Smooth muscle cell (in vitro differentiated cells): ENCODE measurements at regions not wholly inside any gene's neighbourhood (a gene's known extent, or its start where the extent isn't known, plus 50 kb on each side); places are given as distances from the start of the nearest gene placed in this dataset.

Experiments
- DNase-seq: peaks from one replicate; lab custom pipeline; 2025; ENCODE audit not compliant: unreplicated experiment; lab: John Stamatoyannopoulos, UW
- H2AFZ ChIP-seq: fragments of 200-600 bp; sonication (generic); 2 replicates; pipeline ENCODE4 v1.6.0; 2016; ENCODE audit warnings: antibody characterized with exemption, low read depth, mild to moderate bottlenecking
- H3F3A ChIP-seq: fragments of 200-600 bp; sonication (generic); 2 replicates; pipeline ENCODE4 v1.6.0; 2017; ENCODE audit warnings: antibody characterized with exemption, low read depth
- H3K27ac ChIP-seq: fragments of 200-600 bp; sonication (generic); 2 replicates; pipeline ENCODE4 v1.5.1; 2016; ENCODE audit warnings: low read depth, mild to moderate bottlenecking
- H3K27me3 ChIP-seq: fragments of 200-600 bp; sonication (generic); 2 replicates; pipeline ENCODE4 v1.6.1; 2016; ENCODE audit warnings: low read depth, mild to moderate bottlenecking
- H3K36me3 ChIP-seq: fragments of 200-600 bp; sonication (generic); 2 replicates; pipeline ENCODE4 v1.5.1; 2016; ENCODE audit warnings: low read depth
- H3K4me1 ChIP-seq: fragments of 200-600 bp; sonication (generic); 2 replicates; pipeline ENCODE4 v1.5.1; 2016; ENCODE audit warnings: low read depth
- H3K4me2 ChIP-seq: fragments of 200-600 bp; sonication (generic); 2 replicates; pipeline ENCODE4 v1.6.0; 2016; ENCODE audit warnings: mild to moderate bottlenecking
- H3K4me3 ChIP-seq: fragments of 200-600 bp; sonication (generic); 2 replicates; pipeline ENCODE4 v1.5.1; 2016; ENCODE audit warnings: mild to moderate bottlenecking
- H3K79me2 ChIP-seq: fragments of 200-600 bp; sonication (generic); 2 replicates; pipeline ENCODE4 v1.6.0; 2016; ENCODE audit warnings: low read depth, mild to moderate bottlenecking
- H3K9ac ChIP-seq: fragments of 200-600 bp; sonication (generic); 2 replicates; pipeline ENCODE4 v1.6.0; 2016; ENCODE audit warnings: low read depth
- H3K9me3 ChIP-seq: fragments of 200-600 bp; sonication (generic); replicated peaks from 2 replicates; pipeline ENCODE4 v1.5.1; 2016; ENCODE audit warnings: low read depth
- H4K20me1 ChIP-seq: fragments of 200-600 bp; sonication (generic); 2 replicates; pipeline ENCODE4 v1.6.0; 2016; ENCODE audit warnings: low read depth
- WGBS: methylation state at CpG from one replicate; pipeline ENCODE4 v1.1.7; 2016; ENCODE audit warnings: low lambda C conversion rate; 5-methylcytosine and 5-hydroxymethylcytosine counted together
- TF ChIP-seq, protein P1 (sequence below): fragments of 200-600 bp; sonication (generic); IDR thresholded peaks from 2 replicates; pipeline ENCODE4 v1.5.1; 2017; ENCODE audit warnings: borderline replicate concordance, mild to moderate bottlenecking, antibody characterized with exemption; ENCODE audit not compliant: insufficient read depth, poor library complexity, severe bottlenecking

DNA sequence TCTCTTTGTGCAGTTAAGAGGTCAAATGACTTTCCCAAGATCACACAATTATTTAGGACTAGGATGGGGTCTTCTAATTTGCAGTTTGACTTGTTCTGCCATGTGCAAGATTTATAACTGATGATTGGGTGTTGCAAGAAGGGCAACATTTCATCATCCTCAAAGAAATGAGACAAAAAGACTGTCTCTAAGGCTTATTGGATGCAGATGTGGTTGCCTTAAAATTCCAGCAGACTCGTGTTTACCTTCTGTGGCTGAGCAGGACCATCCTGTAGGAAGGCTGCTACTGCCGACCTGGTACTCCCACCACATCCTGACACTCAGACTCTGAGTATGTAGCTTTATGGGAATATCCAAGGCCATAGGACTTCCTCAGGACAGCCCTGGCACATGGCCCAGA lies 99.9 kb upstream of the SGIP1 start:
- Histone ChIP-seq H4K20me1 (no peaks in the 10 kb centered on the region), H3F3A (no peaks in the 10 kb centered on the region), H3K79me2 (no peaks in the 10 kb centered on the region), H3K36me3 (no peaks in the 10 kb centered on the region), H2AFZ (no peak overlapping the region), H3K4me3 (no peak overlapping the region), H3K9ac (no peak overlapping the region), H3K27ac (peak overlapping the region; percentile 20), H3K9me3 (peaks cover 12% of the 10 kb centered on the region), H3K27me3 (no peaks in the 10 kb centered on the region), H3K4me2 (no peak overlapping the region), H3K4me1 (no peaks in the 10 kb centered on the region)
- TF ChIP-seq, protein P1, sequence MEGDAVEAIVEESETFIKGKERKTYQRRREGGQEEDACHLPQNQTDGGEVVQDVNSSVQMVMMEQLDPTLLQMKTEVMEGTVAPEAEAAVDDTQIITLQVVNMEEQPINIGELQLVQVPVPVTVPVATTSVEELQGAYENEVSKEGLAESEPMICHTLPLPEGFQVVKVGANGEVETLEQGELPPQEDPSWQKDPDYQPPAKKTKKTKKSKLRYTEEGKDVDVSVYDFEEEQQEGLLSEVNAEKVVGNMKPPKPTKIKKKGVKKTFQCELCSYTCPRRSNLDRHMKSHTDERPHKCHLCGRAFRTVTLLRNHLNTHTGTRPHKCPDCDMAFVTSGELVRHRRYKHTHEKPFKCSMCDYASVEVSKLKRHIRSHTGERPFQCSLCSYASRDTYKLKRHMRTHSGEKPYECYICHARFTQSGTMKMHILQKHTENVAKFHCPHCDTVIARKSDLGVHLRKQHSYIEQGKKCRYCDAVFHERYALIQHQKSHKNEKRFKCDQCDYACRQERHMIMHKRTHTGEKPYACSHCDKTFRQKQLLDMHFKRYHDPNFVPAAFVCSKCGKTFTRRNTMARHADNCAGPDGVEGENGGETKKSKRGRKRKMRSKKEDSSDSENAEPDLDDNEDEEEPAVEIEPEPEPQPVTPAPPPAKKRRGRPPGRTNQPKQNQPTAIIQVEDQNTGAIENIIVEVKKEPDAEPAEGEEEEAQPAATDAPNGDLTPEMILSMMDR, result no peak
- 41% methylated on average over 2 of the region's 2 CpGs for WGBS
- DNase-seq, result no peak

GRCh38 chr1:66435541-66435940 lies 98.4 kb upstream of the SGIP1 start:
- 73% methylated on average over 1 of the region's 1 CpG for WGBS
- no peaks in the 10 kb centered on the region for H3K79me2 ChIP-seq
- H3F3A ChIP-seq, result no peaks in the 10 kb centered on the region
- no peaks in the 10 kb centered on the region for H4K20me1 ChIP-seq
- no peaks in the 10 kb centered on the region for H3K4me1 ChIP-seq
- no peak overlapping the region for H3K27ac ChIP-seq
- H3K4me2 ChIP-seq, result no peak overlapping the region
- H2AFZ ChIP-seq, result no peak overlapping the region
- no peaks in the 10 kb centered on the region for H3K36me3 ChIP-seq
- TF ChIP-seq, protein P1, result no peak
- H3K4me3 ChIP-seq, result no peak overlapping the region
- no peak overlapping the region for H3K9ac ChIP-seq
- no peak for DNase-seq
- H3K27me3 ChIP-seq, result no peaks in the 10 kb centered on the region
- H3K9me3 ChIP-seq, result peaks cover 6% of the 10 kb centered on the region

DNA sequence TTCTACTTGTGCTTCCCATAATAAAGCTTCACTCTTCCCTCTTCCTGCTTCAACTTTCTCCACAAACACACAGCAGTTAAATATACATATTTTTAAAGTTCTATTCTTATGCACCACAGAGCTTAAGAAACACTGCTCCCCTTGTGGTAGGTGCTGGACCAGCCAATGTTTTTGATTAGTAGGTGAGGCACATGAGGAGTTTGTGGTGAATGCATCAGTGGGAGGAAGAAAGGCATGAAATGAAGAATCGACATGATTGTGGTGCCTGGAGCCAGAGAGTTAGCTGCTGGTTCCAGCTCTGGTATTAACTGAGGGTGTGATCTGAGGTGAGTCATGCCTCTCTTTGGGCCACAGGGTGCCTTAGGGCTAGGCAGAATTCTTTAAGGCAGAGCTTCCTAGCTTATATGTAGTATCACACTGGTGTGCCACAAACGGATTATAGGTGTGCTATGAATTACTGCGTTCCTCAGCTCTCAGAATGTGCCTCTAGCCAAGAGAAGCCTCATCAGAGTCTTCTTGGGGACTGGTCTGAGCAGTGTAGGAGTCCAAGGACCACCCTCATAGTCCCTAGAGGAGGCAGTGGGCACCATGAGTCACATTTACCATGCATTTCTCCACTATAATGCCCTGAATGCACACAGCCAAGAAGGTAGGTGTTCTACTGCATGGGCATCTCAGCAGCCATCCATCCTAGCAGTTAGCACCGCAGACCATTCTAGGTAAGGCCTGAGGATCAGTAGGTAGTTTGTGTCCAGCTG lies 97.4 kb upstream of the SGIP1 start:
- DNase-seq, result no peak
- H3K4me2 ChIP-seq, result peak overlapping the region; percentile 47
- WGBS, result 56% methylated on average over 4 of the region's 4 CpGs

More for the DNA sequence above, 97.4 kb upstream of the SGIP1 start:
- Histone ChIP-seq H3F3A (no peaks in the 10 kb centered on the region), H4K20me1 (no peaks in the 10 kb centered on the region), H3K27ac (no peak overlapping the region), H3K9ac (no peak overlapping the region), H3K36me3 (no peaks in the 10 kb centered on the region), H3K27me3 (no peaks in the 10 kb centered on the region), H3K4me1 (no peaks in the 10 kb centered on the region), H2AFZ (no peak overlapping the region), H3K79me2 (no peaks in the 10 kb centered on the region), H3K9me3 (no peaks in the 10 kb centered on the region), H3K4me3 (no peak overlapping the region)
- TF ChIP-seq, protein P1, result peak; percentile 28
